Activated CD8-positive, alpha-beta T cell treated with anti-CD3 and anti-CD28 coated beads for 36 hours (primary cell): ENCODE measurements at regions not wholly inside any gene's neighbourhood (a gene's known extent, or its start where the extent isn't known, plus 50 kb on each side); places are given as distances from the start of the nearest gene placed in this dataset.

Experiments
- ATAC-seq: fragments of 200-7000 bp; cut with Tn5 transposase; one replicate; pipeline ENCODE4 v1.10.0; 2021; ENCODE audit warnings: mild to moderate bottlenecking, moderate library complexity
- CTCF ChIA-PET: fragments of 350-600 bp; sonication (Branson Sonifier 250); formaldehyde crosslinking; loops from one replicate; lab custom pipeline; 2021; ENCODE audit warnings: antibody characterized with exemption; lab: Charles Lee
- POLR2A ChIA-PET: fragments of 350-600 bp; sonication (Branson Sonifier 250); formaldehyde crosslinking; loops from one replicate; lab custom pipeline; 2021; ENCODE audit warnings: antibody characterized with exemption; lab: Charles Lee
- DNase-seq: peaks from one replicate; pipeline ENCODE4 v3.0.0-alpha.2; 2020
- H3K27ac Mint-ChIP-seq: one replicate; pipeline ENCODE4 v1.8.0; 2021; ENCODE audit warnings: mild to moderate bottlenecking, mixed read lengths
- H3K27me3 Mint-ChIP-seq: one replicate; pipeline ENCODE4 v1.8.0; 2021; ENCODE audit warnings: mixed read lengths
- H3K36me3 Mint-ChIP-seq: one replicate; pipeline ENCODE4 v1.8.0; 2021; ENCODE audit warnings: low read depth, mixed read lengths
- H3K4me1 Mint-ChIP-seq: one replicate; pipeline ENCODE4 v1.8.0; 2021; ENCODE audit warnings: low read depth, mixed read lengths
- H3K4me3 Mint-ChIP-seq: one replicate; pipeline ENCODE4 v1.8.0; 2021; ENCODE audit warnings: mild to moderate bottlenecking, moderate library complexity, mixed read lengths
- H3K9me3 Mint-ChIP-seq: one replicate; pipeline ENCODE4 v1.8.0; 2021; ENCODE audit warnings: mixed read lengths
- intact Hi-C: fragments of 100-400 bp; cut with micrococcal nuclease; formaldehyde crosslinking; loops from one replicate; pipeline ENCODE4 v1.10.0; 2022
- TF ChIP-seq, protein P1 (sequence below): fragments of 200-600 bp; IDR thresholded peaks from one replicate; pipeline ENCODE4 v1.8.0; 2022; ENCODE audit warnings: antibody characterized with exemption, mild to moderate bottlenecking

DNA sequence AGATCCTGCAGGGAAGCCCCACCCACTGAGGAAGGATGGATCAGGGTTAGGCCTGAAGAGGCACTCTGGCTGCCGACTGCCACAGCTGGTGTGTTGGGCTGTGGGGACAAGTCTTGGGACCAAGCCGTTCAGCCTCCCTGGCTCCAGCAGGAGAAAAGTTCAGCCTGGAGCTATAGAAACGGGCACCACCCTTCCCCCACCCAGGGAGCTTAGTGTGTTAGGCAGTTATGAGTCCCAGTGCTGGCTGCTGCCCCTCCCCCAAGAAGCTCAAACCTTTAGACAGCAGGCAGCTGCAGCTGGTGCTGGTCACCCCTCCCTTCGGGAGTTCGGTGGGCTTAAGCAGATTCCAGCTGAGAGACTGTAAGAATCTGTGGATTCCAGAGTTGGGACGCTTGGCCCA, 447.1 kb upstream of the HS6ST1 start:
- POLR2A ChIA-PET: no interaction called here

DNA sequence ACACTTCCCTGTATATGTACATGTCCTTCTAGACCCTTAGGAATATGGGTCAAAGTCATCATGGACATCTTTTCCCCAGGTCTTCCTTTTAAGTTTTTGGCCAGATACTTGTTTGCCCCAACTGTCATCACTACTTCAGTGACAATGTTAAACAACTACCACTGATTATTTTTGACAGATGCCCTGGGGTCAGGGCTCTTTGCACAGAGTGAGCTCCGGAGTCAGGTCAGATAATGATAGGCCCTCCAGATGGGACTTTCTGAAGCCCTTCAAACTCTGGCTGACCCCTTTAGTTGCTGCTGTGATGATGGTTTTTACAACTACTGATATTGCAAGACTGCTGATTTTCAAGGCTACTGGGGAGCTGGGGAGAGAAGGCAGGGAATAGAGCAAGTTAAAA, 449.4 kb upstream of the HS6ST1 start:
- Mint-ChIP-seq H3K9me3 (peaks cover 10% of the 10 kb centered on the region), H3K27me3 (peaks cover 1% of the 10 kb centered on the region), H3K4me1 (no peaks in the 10 kb centered on the region), H3K27ac (no peak overlapping the region), H3K4me3 (no peak overlapping the region), H3K36me3 (no peaks in the 10 kb centered on the region)
- ATAC-seq (no peak), DNase-seq (no peak)
- POLR2A ChIA-PET: no interaction called here
- CTCF ChIA-PET: no interaction called here
- intact Hi-C loops: no loop called here
- TF ChIP-seq, protein P1, sequence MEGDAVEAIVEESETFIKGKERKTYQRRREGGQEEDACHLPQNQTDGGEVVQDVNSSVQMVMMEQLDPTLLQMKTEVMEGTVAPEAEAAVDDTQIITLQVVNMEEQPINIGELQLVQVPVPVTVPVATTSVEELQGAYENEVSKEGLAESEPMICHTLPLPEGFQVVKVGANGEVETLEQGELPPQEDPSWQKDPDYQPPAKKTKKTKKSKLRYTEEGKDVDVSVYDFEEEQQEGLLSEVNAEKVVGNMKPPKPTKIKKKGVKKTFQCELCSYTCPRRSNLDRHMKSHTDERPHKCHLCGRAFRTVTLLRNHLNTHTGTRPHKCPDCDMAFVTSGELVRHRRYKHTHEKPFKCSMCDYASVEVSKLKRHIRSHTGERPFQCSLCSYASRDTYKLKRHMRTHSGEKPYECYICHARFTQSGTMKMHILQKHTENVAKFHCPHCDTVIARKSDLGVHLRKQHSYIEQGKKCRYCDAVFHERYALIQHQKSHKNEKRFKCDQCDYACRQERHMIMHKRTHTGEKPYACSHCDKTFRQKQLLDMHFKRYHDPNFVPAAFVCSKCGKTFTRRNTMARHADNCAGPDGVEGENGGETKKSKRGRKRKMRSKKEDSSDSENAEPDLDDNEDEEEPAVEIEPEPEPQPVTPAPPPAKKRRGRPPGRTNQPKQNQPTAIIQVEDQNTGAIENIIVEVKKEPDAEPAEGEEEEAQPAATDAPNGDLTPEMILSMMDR: no peak

More for the DNA sequence above, 447.1 kb upstream of the HS6ST1 start:
- Mint-ChIP-seq H3K27ac (no peak overlapping the region), H3K27me3 (peaks cover 1% of the 10 kb centered on the region), H3K4me3 (no peak overlapping the region), H3K36me3 (no peaks in the 10 kb centered on the region), H3K9me3 (peaks cover 13% of the 10 kb centered on the region), H3K4me1 (no peaks in the 10 kb centered on the region)
- CTCF ChIA-PET: no interaction called here
- intact Hi-C loops: no loop called here
- ATAC-seq (no peak), DNase-seq (no peak)
- TF ChIP-seq, protein P1: no peak

DNA sequence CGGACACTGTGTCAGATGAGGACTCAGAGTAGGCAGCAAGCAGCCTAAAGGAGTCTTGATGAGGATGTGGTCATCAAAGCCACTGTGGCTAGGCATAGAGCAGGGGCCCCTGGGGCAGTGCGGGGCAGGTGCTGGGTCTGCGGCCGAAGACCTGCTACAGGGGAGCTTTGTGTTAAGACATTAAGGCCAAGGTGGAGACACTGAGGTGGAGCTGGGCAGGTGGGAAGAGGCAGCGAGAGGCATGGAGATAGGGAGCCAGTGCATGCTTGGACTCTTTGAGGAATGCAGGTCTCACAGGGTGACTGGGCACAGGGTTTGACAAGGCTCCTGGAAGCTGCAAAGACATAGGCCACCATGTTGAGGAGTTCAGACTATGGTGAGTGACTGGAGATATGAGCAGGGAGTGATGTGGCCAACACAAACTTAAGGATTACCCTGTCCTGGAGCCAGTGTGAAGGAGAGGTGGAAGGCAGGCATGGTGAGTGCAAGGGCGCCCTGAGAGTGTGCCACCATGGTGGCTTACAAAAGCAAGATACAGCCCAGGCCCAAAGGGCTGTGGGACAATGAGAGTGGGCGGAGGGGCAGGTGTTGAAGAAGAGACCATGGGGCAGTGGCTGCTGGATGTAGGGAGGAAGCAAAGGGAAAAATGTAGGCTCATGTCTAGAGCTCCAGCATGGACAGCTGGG, 450.9 kb upstream of the HS6ST1 start:
- TF ChIP-seq, protein P1: no peak
- H3K36me3 Mint-ChIP-seq: no peaks in the 10 kb centered on the region
- ATAC-seq: no peak
- peaks cover 1% of the 10 kb centered on the region for H3K27me3 Mint-ChIP-seq
- POLR2A ChIA-PET: no interaction called here
- H3K4me3 Mint-ChIP-seq: no peak overlapping the region
- peaks cover 2% of the 10 kb centered on the region for H3K9me3 Mint-ChIP-seq
- intact Hi-C loops: no loop called here
- CTCF ChIA-PET: no interaction called here
- DNase-seq: no peak
- H3K27ac Mint-ChIP-seq: no peak overlapping the region
- no peaks in the 10 kb centered on the region for H3K4me1 Mint-ChIP-seq

DNA sequence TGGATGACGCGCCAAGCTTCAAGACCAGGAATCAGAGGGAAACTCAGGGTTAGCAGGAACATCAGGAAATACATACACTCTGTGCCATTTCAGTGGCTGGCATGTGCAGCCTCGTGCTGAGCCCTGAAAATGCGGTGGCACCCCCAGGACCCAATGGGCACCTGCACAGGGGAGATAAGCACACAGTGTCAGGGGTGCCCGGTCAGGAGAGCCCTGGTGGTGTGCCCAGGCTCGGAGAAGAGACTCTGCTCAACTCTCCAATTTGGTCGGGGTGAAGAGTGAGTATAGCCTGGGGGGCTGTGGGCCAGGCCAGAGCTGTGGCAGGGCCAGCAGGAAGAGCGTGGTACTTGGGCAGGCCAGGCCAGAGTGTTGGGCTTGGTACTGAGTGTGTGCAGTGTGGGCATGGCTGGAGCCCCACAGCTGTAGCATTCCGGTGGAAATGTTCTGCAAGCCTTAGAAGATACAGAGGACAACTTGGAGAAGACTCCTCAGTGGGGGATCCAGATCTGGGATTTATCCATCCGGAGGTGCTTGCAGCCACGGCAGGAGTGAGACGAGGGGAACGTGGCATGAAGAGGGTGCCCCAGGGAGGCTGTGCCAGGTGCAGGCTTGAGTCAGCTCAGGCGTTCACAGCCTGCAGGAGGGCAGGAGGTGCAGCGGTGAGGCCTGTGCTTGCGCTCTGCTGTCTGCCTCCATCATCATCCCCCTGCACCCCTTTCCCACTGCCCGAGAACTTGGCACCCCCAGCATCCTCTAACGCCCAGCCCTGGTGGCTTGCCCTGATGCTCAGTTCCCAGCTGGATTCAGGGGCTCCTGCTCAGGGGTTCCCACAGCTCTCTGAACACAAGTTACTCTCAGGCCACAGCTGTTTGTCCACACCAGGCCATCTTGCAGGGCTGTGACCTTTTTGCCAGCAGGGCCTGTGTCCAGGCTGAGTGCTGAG, 451.7 kb upstream of the HS6ST1 start:
- Mint-ChIP-seq H3K9me3 (no peaks in the 10 kb centered on the region), H3K4me3 (no peak overlapping the region), H3K4me1 (no peaks in the 10 kb centered on the region), H3K36me3 (no peaks in the 10 kb centered on the region), H3K27ac (no peak overlapping the region), H3K27me3 (no peaks in the 10 kb centered on the region)
- ChIA-PET POLR2A (no interaction called here), CTCF (interaction anchor here (1.6 kb wide), 1 partner anchor 15 kb away, joined by 3 read pairs; no protein-coding TSS in a partner anchor)
- DNase-seq: no peak
- TF ChIP-seq, protein P1: no peak
- intact Hi-C loops: no loop called here
- ATAC-seq: no peak

DNA sequence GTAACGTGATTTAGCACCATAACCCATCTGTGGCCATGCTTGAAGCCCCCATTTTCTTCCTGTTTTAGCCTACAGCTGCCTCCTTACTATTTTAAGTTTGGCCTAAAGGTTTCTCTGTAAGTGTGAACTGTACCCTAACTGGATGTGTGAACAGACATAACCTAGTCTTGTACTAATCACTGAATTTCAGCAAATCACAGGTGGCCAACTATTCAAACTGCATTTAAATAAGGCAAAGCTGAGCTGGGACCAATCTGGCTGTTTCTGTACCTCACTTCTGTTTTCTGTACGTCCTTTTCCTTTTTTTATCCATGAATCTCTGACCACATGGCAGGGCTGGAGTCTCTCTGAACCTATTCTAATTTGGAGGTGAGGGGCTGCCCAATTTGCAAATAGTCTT, 452.7 kb upstream of the HS6ST1 start:
- intact Hi-C loops: no loop called here
- TF ChIP-seq, protein P1: no peak
- Mint-ChIP-seq H3K27me3 (no peaks in the 10 kb centered on the region), H3K9me3 (no peaks in the 10 kb centered on the region), H3K27ac (no peak overlapping the region), H3K36me3 (no peaks in the 10 kb centered on the region), H3K4me1 (no peaks in the 10 kb centered on the region), H3K4me3 (no peak overlapping the region)
- CTCF ChIA-PET: interaction anchor here (1.6 kb wide), 1 partner anchor 16 kb away, joined by 3 read pairs; no protein-coding TSS in a partner anchor
- no peak for DNase-seq
- POLR2A ChIA-PET: no interaction called here
- ATAC-seq: no peak
